HEK293T (cell line): ENCODE measurements at regions not wholly inside any gene's neighbourhood (a gene's known extent, or its start where the extent isn't known, plus 50 kb on each side); places are given as distances from the start of the nearest gene placed in this dataset.

Experiments
- CTCF ChIA-PET: fragments of 350-600 bp; formaldehyde crosslinking; extraction: SDS; loops from one replicate; lab custom pipeline; 2021; ENCODE audit warnings: antibody characterized with exemption, inconsistent platforms; lab: Yijun Ruan, JAX
- POLR2A ChIA-PET: fragments of 350-600 bp; formaldehyde crosslinking; extraction: SDS; loops from one replicate; lab custom pipeline; 2020; ENCODE audit warnings: antibody characterized with exemption, inconsistent platforms; lab: Yijun Ruan, JAX
- DNase-seq: peaks from one replicate; pipeline ENCODE4 v3.0.0; 2012; ENCODE audit warnings: mixed read lengths; ENCODE audit errors: extremely low spot score
- ARNT ChIP-seq: fragments of 450-650 bp; IDR thresholded peaks from 2 replicates; pipeline ENCODE4 v1.6.1; 2017; ENCODE audit warnings: mild to moderate bottlenecking
- BHLHE40 ChIP-seq: fragments of 450-650 bp; IDR thresholded peaks from 2 replicates; pipeline ENCODE4 v1.6.1; 2016; ENCODE audit warnings: mild to moderate bottlenecking, moderate library complexity, borderline replicate concordance
- CTBP1 ChIP-seq: fragments of 450-650 bp; IDR thresholded peaks from 2 replicates; pipeline ENCODE4 v1.6.1; 2016; ENCODE audit warnings: borderline replicate concordance
- ELF4 ChIP-seq: fragments of 450-650 bp; IDR thresholded peaks from 2 replicates; pipeline ENCODE4 v1.6.1; 2017; ENCODE audit warnings: antibody characterized with exemption
- FOXA1 ChIP-seq: fragments of 450-650 bp; IDR thresholded peaks from 2 replicates; pipeline ENCODE4 v1.6.1; 2016; ENCODE audit warnings: mild to moderate bottlenecking
- FOXK2 ChIP-seq: fragments of 450-650 bp; IDR thresholded peaks from 2 replicates; pipeline ENCODE4 v1.6.1; 2016; ENCODE audit warnings: mild to moderate bottlenecking
- FOXM1 ChIP-seq: fragments of 450-650 bp; IDR thresholded peaks from 2 replicates; pipeline ENCODE4 v1.6.1; 2017; ENCODE audit warnings: mild to moderate bottlenecking, borderline replicate concordance
- HDGF ChIP-seq: fragments of 450-650 bp; IDR thresholded peaks from 2 replicates; pipeline ENCODE4 v1.6.1; 2017; ENCODE audit warnings: antibody characterized with exemption, borderline replicate concordance
- L3MBTL2 ChIP-seq: fragments of 450-650 bp; conservative IDR thresholded peaks from 2 replicates; pipeline ENCODE4 v1.6.1; 2016; ENCODE audit warnings: mild to moderate bottlenecking
- LEF1 ChIP-seq: fragments of 450-650 bp; IDR thresholded peaks from 2 replicates; pipeline ENCODE4 v1.6.1; 2017; ENCODE audit warnings: mild to moderate bottlenecking, borderline replicate concordance
- NFRKB ChIP-seq: fragments of 450-650 bp; IDR thresholded peaks from 2 replicates; pipeline ENCODE4 v1.6.1; 2016; ENCODE audit warnings: mild to moderate bottlenecking, moderate library complexity
- SP1 ChIP-seq: fragments of 450-650 bp; IDR thresholded peaks from 2 replicates; pipeline ENCODE4 v1.6.1; 2017
- SUZ12 ChIP-seq: fragments of 450-650 bp; IDR thresholded peaks from 2 replicates; pipeline ENCODE4 v1.6.1; 2016; ENCODE audit warnings: mild to moderate bottlenecking
- TARDBP ChIP-seq: fragments of 450-650 bp; IDR thresholded peaks from 2 replicates; pipeline ENCODE4 v1.6.1; 2016
- ZNF384 ChIP-seq: fragments of 450-650 bp; IDR thresholded peaks from 2 replicates; pipeline ENCODE4 v1.6.1; 2016
- TF ChIP-seq, protein P1 (sequence below): fragments of 450-650 bp; IDR thresholded peaks from 2 replicates; pipeline ENCODE4 v1.6.1; 2016

DNA sequence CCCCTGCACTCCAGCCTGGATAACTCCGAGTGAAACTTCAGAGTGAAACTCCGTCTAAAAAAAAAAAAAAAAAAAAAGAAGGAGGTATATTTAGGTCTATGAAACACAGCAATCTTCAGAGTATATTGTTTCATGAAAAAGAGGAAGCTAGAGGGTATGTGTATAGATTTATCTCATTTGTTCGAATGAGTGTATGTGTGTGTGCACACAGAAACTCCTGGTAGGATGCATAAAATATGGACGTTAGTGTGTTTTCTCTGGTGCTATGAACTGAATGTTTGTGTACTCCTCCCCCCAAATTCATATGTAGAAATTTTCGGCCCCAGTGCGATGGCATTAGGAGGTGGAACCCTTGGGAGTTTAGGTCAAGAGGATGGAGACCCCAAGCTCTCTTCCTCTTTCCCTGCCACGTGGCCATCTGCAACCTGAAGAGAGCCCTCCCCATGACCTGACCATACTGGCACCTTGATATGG is 98.6 kb upstream of the KLF13 start:
- ChIA-PET CTCF (interaction anchor here (0.6 kb wide), 2 partner anchors 187 to 369 kb away, joined by 4 to 7 read pairs; no protein-coding TSS in a partner anchor), POLR2A (no interaction called here)
- no peak for DNase-seq
- TF ChIP-seq SUZ12 (no peak), ZNF384 (no peak), SP1 (no peak), ARNT (no peak), FOXK2 (no peak), HDGF (no peak)

DNA sequence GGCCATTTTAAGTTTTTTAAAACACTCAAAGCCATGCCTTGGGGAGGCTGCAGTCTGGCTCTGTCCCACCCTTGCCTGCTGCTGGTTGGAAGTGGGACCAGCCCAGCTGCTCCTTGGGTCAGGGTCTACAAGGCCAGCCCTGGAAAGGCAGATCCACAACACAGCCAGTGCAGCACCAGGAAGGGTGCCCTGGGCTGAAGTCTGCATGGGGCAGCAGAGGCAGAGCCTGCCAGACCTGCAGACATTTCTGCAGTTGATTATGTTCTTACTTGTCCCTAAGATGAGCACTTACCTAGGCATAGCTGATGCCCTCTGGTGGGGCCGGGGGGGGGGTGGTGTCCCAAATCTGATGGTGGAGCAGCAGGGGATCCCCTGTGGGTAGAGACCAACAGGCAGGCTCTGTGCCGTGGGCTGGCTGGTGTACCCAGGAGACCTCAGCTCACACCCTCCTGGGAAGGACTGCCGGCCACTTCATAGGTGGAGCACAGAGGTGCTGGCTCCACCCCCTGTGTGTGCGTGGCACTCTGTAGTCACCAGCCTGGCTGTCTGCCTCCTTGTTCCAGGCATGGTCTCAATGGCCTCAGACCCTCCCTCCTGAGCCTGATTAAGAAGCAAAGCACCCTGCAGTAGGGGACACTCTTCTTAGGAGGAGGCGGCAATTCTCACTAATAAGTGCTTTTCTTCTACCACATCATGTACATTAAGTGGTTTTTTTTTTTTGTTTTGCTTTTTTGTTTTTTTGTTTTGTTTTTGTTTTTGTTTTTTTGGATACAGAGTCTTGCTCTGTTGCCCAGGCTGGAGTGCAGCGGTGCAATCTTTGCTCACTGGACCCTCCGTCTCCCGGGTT is 97.4 kb upstream of the KLF13 start:
- no peak for TF ChIP-seq FOXK2
- TF ChIP-seq NFRKB, result no peak
- TF ChIP-seq, protein P1, sequence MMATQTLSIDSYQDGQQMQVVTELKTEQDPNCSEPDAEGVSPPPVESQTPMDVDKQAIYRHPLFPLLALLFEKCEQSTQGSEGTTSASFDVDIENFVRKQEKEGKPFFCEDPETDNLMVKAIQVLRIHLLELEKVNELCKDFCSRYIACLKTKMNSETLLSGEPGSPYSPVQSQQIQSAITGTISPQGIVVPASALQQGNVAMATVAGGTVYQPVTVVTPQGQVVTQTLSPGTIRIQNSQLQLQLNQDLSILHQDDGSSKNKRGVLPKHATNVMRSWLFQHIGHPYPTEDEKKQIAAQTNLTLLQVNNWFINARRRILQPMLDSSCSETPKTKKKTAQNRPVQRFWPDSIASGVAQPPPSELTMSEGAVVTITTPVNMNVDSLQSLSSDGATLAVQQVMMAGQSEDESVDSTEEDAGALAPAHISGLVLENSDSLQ, result no peak
- no peak for TF ChIP-seq HDGF
- no peak for TF ChIP-seq LEF1
- no peak for TF ChIP-seq L3MBTL2
- no peak for TF ChIP-seq FOXA1
- TF ChIP-seq ZNF384, result no peak
- TF ChIP-seq ELF4, result no peak
- no peak for TF ChIP-seq BHLHE40
- no peak for TF ChIP-seq SP1
- no peak for TF ChIP-seq CTBP1
- no peak for TF ChIP-seq FOXM1
- TF ChIP-seq TARDBP, result no peak
- no peak for DNase-seq
- ChIA-PET POLR2A (no interaction called here), CTCF (interaction anchor here (0.6 kb wide), 1 partner anchor 186 kb away, joined by 4 read pairs; no protein-coding TSS in a partner anchor)

DNA sequence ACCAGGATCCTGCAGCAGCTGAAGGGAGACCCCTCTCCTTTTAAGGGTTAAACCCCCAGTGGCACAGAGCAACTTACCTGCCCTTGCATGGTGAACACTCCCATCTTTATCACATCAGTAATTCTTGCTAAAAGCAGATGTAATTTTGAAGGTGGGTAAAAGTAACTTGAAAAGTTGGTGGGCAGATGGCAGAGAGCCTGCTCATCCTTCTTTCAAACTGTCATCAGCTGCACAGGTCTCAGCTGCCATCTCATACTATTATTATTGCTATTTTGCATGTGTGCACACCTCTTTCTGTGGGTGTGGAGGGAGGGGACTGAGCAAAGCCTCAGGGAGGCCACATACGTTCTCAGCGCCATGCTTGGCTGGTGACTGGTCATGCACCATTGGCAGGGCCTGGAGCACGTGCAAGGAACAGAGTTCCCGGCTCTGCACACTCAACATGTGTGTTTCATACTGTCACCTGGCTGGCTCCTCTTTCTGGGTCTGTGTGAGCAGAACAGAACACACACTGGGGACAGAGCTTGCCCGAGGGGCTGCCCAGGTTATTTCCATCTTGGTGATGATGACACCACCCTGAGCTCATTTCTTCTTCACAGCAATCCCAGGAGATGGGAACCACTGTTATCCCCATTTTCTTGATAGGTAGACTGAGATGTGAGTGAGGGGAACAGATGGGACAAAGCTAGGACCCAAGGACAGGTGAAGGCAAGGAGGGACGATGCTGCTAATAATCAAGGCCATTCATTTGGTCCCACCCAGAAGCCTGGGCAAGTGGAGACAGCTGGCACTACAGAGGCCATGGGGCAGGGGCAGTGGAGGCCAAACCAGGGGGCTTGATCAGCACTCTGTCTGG is 95.8 kb upstream of the KLF13 start:
- POLR2A ChIA-PET, result no interaction called here
- CTCF ChIA-PET, result no interaction called here
- no peak for TF ChIP-seq ARNT
- TF ChIP-seq ELF4, result no peak
- TF ChIP-seq, protein P1, result no peak
- no peak for TF ChIP-seq SUZ12
- TF ChIP-seq TARDBP, result no peak
- TF ChIP-seq FOXM1, result no peak
- TF ChIP-seq LEF1, result no peak
- no peak for TF ChIP-seq SP1
- no peak for TF ChIP-seq L3MBTL2
- no peak for TF ChIP-seq CTBP1
- no peak for DNase-seq

DNA sequence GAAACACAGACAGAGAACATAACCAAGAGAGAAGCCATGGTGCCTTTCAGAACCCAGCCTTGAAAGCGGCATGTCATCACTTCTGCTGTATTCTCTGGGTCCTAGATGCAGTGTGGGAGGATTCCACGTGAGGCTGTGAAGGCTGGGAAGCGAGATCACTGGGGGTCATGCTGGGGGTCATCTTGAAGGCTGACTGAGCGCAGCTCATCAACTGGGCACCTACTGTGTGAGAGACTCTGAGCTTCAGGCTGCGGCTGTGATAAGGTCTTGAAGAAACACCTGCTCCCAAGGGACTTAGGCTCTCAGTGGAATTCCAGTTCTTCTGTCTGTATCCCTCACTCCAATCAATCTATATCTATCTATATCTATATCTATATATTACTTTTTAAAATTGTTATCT is 91.8 kb upstream of the KLF13 start:
- TF ChIP-seq FOXA1, result no peak
- TF ChIP-seq SP1, result no peak
- no peak for TF ChIP-seq BHLHE40
- TF ChIP-seq, protein P1, result no peak
- TF ChIP-seq ELF4, result no peak
- no peak for TF ChIP-seq L3MBTL2
- TF ChIP-seq SUZ12, result no peak
- no peak for TF ChIP-seq FOXM1
- TF ChIP-seq FOXK2, result no peak
- TF ChIP-seq NFRKB, result no peak
- no peak for TF ChIP-seq ARNT
- ChIA-PET POLR2A (no interaction called here), CTCF (no interaction called here)
- no peak for DNase-seq

DNA sequence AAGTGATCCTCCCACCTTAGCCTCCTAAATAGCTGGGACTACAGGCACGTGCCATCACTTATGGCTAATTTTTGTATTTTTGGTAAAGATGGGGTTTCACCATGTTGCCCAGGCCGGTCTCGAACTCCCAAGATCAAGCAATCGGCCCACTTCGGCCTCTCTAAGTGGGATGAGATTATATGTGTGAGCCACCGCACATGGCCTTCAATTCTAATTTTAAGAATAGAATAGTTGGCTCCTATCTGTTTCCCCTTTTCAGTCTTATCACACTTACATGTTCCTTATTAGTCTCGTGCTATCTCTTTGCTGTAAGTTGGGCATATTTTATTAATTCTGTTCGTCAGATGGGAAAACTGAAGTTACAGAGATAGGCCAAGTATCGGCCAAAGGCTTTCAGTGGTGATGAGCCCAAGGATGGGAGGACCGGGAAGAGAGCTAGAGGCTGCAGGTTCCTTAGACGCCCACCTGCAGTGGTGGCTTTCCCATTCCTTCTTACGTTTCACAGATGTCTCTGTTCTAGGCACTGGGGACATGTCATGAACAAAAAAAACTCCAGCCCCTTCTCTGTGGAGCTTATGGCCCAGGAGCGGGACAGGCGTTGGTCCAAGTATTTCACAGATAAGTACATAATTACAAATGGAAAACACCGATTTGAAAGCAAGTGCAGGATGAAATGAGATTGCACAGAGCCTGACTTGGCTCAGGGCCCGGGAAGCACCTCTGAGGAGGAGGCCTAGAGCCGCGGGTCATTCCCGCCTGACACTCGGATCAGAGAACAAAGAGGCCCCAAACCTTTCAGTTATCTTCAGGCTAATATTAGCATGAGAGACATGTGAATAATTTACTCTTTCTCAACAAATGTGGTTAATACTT is 91.1 kb upstream of the KLF13 start:
- POLR2A ChIA-PET, result no interaction called here
- CTCF ChIA-PET, result interaction anchor here (0.6 kb wide), 1 partner anchor 288 kb away, joined by 3 read pairs; no protein-coding TSS in a partner anchor
- TF ChIP-seq CTBP1 (no peak), LEF1 (no peak), NFRKB (no peak), FOXK2 (no peak), SUZ12 (no peak), TARDBP (no peak), FOXA1 (no peak), SP1 (no peak), FOXM1 (no peak), ARNT (no peak), HDGF (no peak), ELF4 (no peak), BHLHE40 (no peak), ZNF384 (no peak), L3MBTL2 (no peak)
- TF ChIP-seq, protein P1, result no peak
- no peak for DNase-seq
